NCI-H1694 treated with DMSO at 0.1 percent for 48 hours (cell line): ENCODE measurements at regions not wholly inside any gene's neighbourhood (a gene's known extent, or its start where the extent isn't known, plus 50 kb on each side); places are given as distances from the start of the nearest gene placed in this dataset.
"Not testable (repeated sequence)": the region's sequence is repeated elsewhere in the genome, so short reads cannot be mapped to it uniquely, and the experiment has no call there.

ENCODE experiments used
- DNase-seq: peaks from one replicate; lab custom pipeline; 2025; lab: John Stamatoyannopoulos, UW

DNA sequence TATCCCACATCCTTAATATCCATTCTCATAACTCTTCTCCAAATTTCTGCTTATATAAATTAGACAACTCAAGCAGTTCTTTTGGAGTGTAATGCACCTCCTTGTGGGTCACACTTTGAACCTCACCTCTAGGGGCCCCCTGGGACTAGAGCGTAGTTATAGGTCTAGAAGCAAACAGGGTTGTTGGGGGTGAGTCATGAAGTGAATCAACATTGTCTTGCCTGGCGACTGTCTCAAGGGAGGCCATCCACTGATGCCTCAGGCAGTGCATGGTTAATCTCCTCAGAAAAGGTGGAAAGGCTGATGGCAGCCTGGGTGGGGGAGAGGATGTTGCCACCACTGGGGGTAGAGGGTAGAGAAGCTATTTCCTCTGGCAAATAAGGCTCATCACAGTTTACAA lies 129.1 kb downstream of the TNFRSF21 start:
- no peak for DNase-seq

DNA sequence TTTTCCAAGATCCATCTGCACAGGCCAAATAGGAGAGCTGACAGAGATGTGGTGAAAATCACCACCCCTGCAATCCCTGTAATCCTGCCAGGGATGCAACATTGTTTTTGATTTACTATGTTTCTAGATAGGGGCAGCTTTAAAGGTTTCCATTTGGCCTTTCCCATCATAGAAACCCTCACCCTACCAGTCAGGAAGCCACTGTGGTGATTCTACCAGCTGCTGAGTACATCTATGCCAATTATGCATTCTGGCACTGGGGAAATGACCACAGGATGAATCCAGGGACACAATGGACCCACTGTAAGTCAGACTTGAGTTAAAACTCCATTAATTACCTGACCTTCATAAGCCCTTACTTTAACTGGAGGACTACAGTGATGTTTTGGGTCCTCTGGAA lies 130.4 kb downstream of the TNFRSF21 start:
- DNase-seq, result no peak

DNA sequence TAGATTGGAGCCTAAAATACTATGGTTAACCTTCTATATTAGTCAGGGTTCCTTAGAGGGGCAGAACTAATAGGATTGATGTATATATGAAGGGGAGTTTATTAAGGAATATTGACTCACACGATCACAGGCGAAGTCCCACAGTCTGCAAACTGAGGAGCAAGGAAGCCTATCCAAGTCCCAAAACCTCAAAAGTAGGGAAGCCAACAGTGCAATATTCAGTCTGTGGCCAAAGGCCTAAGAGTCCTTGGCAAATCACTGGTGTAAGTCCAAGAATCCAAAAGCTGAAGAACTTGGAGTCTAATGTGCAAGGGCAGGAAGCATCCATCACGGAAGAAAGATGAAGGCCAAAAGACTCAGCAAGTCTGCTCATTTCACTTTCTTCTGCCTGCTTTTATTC lies 133.5 kb upstream of the ADGRF1 start:
- DNase-seq, result no peak

DNA sequence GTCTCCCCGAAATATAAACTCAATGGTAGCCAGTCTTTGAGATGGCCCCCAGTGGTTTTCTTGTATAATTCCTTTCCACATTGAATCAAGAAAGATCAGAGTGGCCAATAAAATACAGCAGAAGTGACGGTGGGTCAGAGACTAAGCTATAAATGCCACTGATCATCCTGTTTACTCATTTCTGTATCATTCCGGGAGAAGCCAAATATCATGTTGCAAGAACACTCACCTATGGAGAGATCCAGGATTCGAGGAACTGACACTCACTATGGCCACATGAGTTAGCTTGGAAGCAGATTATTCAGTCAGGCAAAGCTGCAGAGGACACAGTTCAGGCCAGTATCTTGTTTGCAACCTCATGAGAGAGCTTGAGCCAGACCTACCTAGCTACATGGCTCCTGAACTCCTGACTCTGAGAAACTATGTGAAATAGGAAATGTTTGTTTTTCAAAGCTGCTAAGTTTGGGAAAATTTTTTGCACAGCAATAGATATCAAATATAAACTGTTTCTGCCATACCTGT lies 132.4 kb upstream of the ADGRF1 start:
- no peak for DNase-seq

DNA sequence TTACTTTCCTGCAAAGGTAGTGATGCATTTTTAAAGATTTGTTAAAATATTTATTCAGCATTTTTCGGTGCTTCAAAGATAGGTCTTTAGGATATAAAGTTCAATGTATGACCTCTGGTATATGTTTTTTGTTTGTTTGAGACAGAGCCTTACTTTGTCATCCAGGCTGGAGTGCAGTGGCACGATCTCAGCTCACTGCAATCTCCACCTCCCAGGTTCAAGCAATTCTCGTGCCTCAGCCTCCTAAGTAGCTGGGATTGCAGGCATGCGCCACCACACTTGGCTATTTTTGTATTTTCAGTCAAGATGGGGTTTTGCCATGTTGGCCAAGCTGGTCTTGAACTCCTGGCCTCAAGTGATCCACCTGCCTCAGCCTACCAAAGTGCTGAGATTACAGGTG lies 131.9 kb upstream of the ADGRF1 start:
- not testable (repeated sequence) for DNase-seq

DNA sequence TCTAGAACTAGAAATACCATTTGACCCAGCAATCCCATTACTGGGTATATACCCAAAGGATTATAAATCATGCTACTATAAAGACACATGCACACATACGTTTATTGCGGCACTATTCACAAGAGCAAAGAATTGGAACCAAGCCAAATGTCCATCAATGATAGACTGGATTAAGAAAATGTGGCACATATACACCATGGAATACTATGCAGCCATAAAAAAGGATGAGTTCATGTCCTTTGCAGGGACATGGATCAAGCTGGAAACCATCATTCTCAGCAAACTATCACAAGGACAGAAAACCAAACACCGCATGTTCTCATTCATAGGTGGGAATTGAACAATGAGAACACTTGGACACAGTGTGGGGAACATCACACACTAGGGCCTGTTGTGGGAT lies 131.0 kb upstream of the ADGRF1 start:
- DNase-seq, result not testable (repeated sequence)

DNA sequence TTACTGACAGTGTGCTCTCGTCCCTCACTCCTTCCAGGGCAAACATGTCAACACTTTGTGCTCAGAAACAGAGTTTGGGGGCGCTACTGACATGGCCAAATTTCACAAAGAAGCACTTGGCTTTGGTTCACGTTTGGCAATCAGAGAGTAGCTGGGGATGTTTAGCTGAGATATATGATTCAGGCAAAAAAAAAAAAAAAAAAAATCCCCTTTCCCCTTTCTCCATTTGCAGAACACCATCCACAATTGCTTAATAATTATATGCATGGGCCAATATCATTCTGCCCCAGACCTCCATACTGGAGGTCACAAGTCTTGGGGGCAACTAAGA lies 128.4 kb upstream of the ADGRF1 start:
- DNase-seq, result no peak

DNA sequence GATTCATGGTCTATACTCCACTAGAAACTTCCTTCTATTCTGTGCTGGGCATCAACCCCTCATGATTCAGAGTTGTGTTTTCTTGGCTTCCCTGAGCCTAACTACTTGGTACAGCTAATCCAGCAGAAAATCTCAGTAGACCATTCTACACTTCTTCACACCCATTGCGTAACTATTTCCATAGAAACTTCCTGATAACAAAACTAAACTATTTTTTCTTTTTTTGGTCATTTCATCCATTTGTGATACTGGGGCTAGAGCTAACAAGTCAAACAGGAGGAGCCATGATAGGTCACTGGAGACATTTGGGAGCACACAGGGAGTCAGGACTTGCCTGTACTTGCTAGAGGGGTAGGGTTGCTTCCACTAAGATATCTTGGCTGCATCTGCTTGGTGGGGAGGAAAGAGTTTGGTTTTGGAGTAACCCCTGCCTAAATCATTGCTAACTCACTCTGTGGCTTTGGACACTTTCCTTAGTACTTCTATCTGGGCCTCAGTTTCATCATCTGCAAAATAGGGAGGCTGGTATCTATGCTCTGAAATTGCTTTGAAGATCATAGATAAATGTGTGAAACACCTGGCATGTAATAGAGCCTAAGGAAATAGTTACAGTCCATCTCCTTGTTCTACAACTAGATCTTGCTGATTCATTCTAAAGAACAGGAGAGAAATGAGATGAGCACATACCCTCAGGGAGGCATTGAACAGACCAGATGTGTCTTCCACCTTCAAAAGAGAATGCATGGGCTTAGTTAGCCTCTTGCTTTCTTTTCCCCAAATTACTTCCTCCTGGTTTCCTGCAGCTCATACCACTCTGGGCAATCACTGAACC lies 127.9 kb upstream of the ADGRF1 start:
- no peak for DNase-seq

DNA sequence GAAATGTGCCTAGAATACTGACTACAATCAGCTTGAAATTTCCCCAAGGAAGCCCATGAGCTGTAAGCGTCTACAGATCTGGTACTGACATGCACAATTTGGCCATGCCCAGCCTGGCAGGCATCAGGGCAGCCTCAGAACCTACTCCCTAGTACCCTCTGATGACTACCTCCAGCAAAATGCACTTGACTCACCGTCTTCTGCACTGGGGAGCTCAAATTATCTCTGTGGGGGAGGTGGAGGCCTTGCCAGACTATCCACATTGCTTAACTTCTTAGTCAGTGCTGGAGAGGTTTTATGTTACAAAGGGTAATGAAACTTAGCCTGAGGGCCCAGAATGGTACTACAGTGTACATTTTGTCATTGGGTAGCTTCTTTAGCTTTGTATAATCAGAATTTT lies 126.0 kb upstream of the ADGRF1 start:
- no peak for DNase-seq

DNA sequence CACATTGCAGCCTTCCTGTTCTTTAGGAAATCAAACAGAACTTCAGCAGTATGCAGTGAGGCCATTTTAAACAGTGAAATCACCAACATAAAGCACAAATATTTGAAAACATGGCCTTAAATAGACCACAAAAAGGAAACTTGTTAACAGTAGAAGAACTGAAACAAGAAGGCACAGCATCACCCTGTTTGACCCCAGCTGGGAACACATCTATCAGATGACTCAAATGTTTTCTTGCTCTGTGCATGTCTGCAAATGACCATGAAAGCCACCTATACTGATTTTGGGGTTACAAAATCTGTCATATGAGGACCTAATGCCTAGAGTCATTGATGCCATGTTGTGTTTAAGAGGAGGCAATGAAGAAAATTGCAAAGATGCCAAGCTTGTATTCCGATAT lies 123.8 kb upstream of the ADGRF1 start:
- DNase-seq, result no peak

DNA sequence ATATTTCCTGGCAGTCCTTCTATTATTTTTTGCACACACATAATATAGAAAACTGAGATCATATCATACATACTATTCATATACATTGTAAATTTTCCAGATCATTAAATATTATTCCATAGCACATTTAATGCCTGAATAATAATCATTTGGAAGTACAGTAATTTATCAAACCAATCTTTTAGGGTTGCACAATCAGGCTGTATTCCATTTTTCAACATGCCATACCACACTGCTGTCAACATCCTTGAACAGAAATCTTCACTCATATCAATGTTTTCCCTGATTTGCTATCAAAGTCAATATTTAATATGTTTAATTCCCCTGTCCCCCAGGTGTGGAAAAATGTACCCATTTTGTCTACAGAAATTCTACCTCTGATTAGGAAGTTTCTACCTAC lies 122.7 kb upstream of the ADGRF1 start:
- no peak for DNase-seq

DNA sequence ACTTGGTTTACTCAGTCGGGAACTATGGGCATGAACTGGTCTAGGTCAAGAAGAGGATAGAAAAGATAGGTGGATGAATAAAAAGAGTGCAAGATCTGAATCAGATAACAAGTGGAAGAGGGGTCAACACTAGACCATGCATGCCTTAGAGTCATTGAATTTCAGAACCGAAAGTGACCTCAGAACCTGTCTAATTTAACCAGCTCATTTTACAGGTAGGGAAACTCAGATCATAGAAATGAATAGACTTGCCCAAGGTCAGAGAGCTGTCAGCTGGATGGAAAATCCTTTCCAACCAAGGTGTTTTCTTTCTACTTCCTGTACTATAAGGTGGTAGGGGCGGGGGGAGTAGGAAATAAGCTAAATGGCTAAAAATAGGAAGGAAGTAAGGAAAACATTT lies 121.4 kb upstream of the ADGRF1 start:
- DNase-seq, result no peak

DNA sequence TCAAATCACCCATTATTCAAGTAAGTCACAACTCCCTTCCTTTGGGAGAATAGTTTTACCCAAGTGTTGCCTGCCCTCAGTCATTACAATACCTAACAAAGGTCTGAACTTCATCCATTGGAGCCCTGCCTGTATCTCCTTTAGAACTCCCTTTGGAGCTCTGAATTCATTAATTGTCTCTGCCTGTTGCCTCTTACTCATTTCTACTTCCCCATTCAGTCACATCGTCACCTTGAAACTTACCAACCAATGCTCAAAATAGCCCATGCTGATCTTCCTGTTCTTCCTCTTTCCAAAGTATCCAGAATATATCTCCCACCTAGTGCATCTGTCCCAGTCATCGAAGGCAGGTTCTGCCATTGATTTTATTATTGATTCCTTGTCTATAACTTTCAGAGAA lies 120.7 kb upstream of the ADGRF1 start:
- no peak for DNase-seq

DNA sequence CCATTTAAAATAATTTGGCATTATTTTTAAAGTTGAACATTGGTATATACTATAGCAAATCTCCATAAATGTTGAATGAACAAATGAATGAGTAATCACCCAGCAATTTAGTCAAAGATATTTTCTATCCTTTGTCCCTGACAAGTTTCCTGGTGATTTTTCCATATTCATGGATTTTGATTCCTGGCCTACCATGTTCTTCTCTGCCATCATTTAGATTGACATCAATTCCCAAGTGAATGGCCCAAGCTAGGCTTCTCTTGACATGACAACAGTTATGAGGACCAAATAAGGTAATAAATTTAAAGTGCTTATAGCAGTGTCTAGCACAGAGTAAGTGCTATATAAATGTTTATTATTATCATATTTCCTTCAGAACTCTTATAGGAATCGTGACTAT lies 120.1 kb upstream of the ADGRF1 start:
- DNase-seq, result no peak

DNA sequence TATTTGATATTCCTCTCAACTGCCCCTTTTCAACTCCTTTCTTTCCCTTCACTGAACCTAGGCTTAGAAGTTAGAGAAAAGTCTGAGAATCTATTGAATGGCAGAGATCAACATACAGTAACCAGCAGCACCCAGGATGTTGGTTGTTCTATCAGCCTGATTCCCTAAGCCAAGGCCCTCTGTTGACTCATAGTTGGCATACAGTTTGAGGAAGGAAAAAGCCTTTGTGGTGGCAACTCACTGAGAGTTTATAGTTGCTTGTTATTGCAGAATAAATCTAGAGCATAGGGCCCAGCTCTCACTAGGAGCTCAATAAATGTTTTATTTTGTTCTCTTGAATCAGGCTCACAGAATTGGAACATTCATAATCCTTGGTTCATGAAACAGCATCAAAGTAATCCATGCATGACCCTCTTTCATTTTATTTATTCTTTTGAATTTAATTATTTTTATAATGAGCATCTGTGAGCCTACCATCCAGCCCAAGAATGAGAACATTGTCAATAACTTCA lies 119.1 kb upstream of the ADGRF1 start:
- no peak for DNase-seq

DNA sequence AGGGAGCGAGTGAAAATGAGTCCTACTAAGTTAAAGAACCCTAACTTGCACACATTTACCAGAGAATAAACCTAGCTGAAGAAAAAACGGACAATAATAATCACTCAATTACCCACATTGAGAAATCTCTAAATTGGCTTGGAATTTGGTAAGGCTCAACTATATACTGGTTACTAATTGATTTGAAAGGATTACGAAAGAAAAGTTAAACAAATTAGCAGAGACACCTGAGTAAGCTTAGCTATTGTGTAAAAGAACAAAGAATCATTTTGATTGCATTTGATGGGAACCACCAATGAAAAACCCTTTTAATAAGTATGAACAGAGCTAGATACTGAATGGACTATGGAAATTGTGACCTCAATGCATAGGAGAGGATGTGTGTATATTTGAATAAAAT lies 118.6 kb upstream of the ADGRF1 start:
- no peak for DNase-seq

DNA sequence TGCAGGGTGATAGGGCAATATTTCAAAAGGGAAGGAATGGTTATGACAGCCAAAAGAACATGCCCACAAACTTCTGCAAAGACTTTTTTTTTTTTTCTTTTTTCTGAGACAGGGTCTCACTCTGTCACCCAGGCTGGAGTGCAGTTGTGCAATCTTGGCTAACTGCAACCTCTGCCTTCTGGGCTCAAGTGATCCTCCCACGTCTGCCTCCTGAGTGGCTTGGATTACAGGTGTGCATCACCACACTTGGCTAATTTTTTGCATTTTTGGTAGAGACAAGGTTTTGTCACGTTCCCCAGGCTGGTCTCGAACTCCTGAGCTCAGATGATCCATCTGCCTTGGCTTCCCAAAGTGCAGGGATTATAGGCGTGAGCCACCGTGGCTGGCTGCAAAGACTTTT lies 117.6 kb upstream of the ADGRF1 start:
- DNase-seq, result no peak

DNA sequence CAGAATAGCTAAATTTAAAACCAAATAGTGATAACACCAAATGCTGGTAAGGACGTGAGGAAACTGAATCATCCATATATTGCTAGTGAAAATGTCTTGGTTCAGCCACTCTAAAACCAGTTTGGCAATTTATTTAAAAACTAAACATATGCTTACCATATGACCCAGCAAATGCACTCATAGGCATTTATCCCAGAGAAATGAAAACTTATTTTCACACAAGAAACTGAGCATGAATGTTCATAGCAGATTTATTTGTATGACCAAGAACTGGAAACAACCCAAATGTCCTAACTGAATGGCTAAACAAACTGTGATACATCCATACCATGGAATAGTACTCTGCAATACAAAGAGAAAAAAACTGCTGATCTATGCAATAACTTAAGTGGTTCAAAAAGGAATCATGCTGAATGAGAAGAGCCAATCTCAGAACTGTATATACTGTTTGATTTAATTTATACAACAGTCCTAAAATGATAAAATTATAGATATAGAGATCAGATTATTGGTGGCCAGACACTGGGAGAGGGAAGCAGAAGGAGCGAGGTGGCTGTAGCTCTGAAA lies 115.6 kb upstream of the ADGRF1 start:
- no peak for DNase-seq

DNA sequence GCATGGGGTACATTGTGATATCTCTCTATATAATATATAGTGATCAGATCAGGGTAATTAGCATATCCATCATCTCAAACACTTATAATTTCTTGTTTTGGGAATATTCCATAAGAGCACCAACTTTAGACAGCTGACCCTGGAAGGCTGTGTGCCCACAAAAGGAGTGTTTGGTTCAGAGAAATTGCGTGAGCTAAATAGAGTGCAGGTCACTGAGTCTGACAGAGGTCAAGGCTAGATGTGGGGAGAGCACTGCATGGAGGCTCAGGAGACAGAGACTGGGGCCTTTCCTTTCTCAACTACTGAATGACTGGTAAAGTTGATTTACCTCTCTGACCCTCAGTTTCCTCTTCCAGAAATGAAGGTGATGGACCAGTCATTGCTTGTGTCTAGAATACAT lies 114.9 kb upstream of the ADGRF1 start:
- DNase-seq, result no peak

DNA sequence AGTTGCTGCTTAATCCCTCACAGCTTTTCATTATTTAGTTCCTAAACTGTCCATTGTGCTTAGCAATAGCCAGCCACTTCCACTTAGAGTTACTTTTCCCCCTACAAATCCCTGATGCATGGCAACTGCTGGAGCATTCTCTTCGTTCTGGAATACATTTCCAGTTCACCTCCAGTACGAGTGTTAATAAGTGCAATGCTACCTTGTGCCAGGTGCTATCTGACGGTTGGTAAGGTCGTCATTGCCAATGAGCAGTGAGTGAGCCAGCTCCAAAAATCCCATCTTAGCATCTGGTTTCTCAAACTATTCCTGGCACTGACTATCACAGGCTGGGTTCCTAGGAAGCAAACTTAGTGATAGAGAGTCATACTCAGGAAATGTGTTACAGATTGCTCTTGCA lies 114.1 kb upstream of the ADGRF1 start:
- DNase-seq, result no peak

DNA sequence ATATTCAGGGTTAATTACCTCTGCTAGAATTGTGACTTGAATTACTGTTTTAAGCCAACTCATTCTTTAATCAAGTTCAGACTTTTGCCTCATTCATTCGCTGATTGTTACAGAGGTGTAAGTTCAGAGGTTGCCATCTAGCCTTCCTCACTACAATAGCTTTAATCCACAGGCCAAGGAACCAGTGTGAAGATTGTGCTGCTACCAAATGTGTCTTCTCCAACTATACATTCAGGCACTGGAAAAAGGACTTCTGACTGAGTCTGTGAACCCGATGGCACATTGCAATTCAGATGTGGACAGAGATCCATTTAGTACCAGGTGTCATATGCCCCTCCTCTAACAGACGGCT lies 111.2 kb upstream of the ADGRF1 start:
- DNase-seq, result no peak

DNA sequence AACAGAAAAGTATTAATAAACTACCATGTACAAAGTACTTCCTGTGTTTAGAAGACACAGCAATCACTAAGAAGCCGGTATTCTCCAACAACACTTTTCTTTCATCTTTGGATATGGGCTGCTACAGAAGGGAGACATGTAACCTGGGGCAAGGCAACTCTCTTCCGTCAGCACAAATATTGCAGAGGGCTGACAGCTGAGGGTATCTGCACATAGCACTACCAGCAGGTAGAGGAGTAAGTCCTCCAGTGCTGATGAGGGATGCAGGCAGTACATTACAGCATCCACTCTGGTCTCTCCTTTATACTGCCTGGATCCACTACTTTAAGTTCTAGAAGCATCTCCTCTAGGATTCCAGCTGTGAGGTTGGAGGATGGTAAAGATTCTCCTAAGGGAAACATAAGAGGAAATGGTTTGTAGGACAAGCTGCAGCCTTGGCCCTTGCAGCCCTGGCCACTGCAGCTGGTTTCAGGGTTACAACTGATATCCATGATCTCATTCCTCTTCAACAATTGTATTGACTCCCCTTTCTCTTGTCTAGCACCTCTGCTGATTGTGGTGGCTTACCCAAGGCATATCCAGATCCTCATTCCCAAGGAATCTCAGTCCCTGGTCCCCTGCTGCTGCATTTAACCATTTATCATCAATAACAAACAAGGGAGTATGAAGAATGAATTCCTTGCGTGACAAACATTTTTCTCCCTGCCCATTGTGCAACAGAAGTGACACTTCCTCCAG lies 110.7 kb upstream of the ADGRF1 start:
- DNase-seq, result no peak

DNA sequence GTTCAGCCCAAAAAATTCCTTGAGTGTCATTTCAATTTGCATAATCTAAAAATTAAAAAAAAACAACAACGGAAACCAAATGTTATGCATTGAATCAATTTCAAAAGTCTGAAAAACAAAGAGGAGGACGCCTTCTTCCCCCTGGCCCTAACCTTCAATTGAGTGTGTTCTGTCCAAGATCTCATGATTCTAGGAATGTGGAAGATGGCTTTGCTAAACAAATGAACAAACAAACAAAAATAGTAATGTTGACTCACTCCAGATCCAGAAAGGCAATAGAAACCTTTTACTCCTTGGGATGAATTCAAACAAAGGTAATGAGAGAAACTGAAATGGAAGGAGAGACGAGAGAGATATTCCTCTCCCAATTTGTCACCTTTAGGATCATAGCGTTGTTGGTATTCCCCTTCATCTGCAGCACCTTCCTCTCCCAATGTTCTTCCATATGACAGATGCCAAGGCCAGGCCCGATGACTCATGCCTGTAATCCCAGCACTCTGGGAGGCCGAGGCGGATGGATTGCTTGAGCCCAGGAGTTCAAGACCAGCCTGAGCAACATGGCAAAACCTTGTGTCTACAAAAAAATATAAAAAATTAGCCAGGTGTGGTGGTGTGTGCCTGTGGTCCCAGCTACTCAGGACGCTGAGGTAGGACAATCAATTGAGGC lies 109.2 kb upstream of the ADGRF1 start:
- no peak for DNase-seq
